SK-N-DZ (cell line): ENCODE measurements at regions not wholly inside any gene's neighbourhood (a gene's known extent, or its start where the extent isn't known, plus 50 kb on each side); places are given as distances from the start of the nearest gene placed in this dataset.

Experiments
- DNase-seq: peaks from one replicate; pipeline ENCODE4 v3.0.0-alpha.2; 2015; ENCODE audit warnings: low spot score

- no peak for DNase-seq
Measured at GRCh38 chr6:168212362-168212761, 107.2 kb downstream of the DACT2 start.

GRCh38 chr6:168211681-168212080 is 107.9 kb downstream of the DACT2 start:
- DNase-seq, result no peak

DNA sequence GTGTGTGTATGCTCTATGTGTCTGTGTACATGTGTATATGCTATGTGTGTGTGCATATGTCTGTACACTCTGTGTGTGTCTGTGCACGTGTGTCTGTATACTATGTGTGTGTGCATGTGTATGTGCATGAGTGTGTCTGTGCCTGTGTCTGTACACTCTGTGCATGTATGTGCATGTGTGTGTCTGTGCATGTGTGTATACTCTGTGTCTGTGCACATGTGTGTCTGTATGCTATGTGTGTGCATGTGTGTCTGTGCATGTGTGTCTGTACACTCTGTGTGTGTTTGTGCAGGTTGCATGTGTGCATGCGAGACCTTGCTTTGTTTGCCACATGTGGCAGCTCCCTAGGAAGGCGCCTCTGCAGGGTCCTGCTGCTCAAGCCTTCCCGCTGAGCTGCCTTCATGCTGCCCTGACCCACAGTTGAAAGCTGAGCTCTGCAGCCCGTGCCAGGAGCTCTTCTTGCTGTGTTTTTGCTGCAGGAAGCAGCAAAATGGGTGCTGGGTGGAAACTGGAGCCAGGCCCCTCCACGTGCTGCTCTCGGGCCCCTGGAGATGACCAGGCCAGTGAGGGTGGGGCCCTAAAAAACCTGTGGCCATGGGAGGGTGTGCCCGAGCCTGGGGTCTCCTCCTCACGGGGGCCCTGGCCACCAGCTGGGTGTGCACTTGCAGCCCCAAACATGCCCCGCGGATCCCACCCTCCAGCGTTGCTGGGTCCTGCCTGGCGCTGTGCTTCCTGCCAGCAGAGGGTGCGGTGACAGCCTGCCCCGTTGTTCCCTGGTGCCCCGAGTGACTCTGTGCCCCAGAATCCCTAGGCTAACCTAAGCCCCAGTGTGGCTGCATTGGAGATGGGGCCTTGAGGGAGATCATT is 109.1 kb downstream of the DACT2 start:
- DNase-seq, result no peak

DNA sequence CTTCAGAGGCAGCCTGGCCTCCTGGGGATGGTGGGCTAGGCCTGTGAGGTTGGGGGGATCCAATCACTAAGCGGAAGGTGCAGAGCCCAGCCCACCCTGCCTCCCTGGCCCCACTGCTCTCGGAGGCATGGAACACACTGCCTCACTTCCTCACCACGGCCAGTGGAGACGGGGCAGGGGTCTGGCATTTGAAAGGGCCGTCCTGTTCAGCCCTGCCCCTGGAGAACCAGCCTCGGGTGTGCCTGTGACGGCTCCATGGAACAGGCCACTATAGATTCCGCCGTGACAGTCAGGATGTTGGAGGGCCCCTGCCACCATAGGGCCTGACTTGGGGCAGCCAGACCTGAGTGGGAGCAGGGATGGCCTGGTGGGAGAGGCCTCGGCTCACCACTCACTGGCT is 110.2 kb downstream of the DACT2 start:
- no peak for DNase-seq

DNA sequence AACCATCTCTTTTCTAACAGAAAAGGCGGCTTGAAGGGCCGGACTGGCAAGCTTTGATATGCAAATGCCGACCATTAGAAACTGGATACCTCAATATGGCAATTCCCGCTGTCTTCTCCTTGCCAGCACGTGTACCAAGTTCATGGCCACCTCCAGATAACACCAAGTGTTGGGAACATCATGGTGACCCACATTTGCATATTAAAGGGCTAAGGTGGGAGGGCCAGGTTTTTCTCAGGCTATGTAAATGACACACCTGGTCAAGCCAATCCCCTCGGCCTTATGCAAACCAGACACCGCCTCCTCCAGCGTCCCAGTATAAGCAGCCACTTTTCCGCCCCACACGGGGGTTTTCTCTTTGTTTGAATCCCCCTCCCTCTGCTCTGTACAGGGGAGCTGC is 110.7 kb downstream of the DACT2 start:
- no peak for DNase-seq

DNA sequence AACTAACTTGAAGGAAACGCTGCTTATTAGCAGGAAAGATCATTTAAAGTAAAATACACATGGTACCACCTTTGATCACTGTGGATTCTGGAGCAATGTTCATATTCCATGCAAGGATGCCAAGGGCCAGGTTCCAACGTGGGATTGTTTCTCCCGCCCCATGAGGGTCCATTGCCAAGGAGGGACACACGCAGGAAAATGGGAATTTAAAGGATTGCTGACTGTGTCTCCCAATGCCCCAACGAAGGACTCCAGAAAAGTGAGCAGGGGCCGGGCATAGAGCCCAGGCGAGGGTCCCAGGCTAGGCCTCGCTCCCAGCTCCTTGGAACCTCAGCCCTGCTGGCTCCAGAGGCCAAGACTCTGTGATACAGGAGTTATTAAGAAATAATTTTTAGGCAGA is 111.2 kb downstream of the DACT2 start:
- no peak for DNase-seq

DNA sequence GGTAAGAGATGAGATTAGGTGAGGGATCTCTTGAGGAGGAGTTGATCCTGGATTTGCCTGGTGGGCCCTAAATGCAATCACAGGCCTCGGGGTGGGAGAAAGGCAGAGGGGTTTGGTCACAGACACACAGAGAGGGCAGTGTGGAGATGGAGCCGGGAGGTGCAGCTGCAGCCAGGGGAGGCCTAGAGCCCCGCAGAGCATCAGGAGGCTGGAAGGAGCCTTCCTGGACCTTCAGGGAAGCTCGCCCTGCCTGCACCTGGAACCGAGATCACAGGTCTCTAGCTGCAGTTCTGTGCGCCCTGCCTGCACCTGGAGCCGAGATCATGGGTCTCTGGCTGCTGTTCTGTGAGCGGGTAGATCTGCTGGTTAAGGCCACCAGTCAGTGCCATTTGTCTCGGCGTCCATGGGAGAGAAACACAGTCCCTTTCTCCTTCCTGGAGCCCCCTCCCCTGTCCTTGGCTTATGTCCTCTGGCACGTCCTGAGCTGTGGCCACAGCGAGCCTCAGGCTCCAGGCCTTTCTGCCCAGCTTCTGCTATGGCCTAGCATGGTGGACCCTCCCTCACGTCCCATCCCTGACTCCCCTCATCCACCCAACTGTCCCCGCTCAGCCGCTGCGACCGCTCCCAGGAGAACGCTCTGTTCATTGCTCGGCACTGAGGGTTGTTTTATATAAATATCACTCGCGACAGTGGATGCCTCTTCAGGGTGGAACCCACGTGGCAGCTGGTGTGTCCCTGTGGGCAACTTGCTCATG is 112.0 kb downstream of the DACT2 start:
- no peak for DNase-seq

DNA sequence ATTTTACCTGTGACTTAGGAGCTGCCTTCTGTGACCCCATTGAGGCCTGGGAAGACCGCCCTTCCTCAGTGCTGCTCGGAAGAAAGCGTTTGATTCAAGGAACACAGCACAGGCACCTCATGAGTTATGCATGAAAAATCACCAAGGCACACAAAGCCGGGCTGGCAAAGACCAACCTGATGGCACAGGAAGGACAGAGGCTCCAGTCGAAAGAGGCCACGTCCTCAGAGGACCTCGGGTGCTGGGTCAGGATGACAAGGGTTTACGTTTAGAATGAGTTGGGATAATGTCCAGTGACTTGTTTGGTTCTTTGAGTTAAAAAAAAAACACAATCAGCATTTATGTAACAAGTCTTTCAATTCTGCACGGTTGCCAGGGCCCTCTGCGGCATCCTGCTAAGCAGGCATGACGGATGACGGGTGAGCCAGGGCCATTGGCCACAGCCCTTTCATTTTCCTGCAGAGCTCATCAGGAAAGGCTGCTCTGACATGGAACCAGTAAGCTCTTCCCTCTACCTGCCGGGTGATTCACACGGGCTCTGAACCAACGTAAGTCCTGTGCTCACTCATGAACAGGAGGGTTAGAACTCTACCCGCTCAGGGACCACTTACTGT is 112.8 kb downstream of the DACT2 start:
- no peak for DNase-seq

- no peak for DNase-seq
Measured at GRCh38 chr6:168206186-168206585, 113.4 kb downstream of the DACT2 start.

- DNase-seq, result no peak
Measured at GRCh38 chr6:168201799-168202198, 117.8 kb downstream of the DACT2 start.

GRCh38 chr6:168201383-168201782 is 118.2 kb downstream of the DACT2 start:
- no peak for DNase-seq

- DNase-seq, result no peak
Measured at GRCh38 chr6:168200571-168201134, 118.9 kb downstream of the DACT2 start.

GRCh38 chr6:168198302-168199180 is 119.5 kb upstream of the FRMD1 start:
- DNase-seq, result no peak

GRCh38 chr6:168197636-168198301 is 118.8 kb upstream of the FRMD1 start:
- DNase-seq, result no peak

GRCh38 chr6:168196881-168197635 is 118.0 kb upstream of the FRMD1 start:
- no peak for DNase-seq

DNA sequence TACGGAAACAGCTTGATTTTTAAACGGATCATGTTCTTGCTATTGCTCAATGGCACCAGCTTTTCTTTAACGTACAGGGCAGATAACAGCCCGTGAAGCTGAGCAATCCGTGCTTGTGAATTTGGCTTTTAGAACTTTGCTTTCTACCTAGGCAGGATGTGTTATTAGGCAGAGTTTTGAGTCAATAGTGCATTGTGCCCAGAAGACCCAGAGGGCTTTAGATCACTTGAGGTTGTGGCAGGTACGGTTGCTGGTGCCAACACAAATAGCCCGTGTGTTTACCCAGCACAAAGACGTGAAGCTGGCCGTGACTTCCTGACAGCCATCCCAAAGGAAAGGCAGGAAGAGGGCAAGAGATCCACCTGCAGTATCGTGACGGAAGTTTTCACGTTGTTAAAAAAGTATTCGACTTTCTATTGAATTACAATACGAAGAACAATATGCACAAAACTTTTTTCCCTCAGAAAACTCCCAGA is 117.4 kb upstream of the FRMD1 start:
- DNase-seq, result no peak

DNA sequence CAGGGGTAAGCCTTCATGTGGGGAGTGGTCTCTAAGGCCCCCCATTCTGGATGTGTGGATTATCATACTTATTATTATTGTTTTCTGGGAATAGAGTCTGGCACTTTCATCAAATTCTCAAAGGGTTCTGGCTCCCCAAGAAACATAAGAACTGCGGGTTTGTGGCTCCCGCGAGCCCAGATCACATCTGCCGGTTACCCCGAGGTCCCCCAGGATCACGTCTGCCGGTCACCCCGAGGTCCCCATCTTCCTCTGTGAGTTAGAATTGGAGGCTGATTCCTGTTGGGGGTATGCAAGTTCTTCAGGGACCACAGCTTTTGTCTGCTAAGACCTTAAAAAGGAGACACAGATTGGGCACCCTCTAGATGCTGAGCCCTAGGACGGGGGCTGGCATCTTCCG is 116.7 kb upstream of the FRMD1 start:
- no peak for DNase-seq

DNA sequence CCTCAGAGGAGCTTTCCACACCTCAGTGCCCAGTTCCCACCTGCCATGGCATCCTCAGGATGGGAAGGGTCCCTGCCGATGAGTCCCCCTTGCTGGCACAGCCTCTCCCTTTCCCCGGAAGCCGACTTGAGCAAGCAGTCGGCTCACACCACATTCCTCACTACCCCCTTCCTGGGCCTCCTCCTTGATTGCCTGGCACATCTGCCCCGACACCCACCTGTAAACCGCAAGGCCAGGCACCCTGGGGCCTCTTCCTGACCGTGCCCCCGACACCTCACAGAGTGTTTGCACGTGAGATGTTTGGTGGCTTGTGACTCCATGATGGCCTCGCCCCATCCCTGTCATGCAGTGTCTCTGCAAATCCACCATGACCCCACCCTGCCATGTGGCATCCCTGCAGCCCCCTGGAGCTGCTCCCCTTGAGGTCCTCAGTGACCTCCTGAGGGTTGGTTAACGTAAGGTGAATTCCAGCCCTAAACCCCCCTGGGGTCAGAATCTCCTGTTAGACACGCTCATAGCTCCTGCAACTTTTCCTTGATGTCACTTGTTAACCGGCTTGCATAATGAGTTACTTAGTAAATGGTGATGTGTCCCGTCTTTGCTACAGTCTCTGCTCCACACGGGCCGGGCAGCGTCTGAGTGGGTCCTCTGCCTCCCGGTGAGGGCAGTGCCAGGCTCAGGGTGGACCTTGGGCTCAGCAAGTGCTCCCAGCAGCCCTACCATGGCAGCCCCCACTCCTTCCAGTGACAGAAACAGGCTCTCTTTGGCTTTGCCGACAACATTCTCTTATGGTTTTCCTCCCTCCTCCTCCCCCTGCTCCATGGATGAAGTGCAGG is 115.9 kb upstream of the FRMD1 start:
- no peak for DNase-seq
